NCI-H187 (cell line): ENCODE measurements at regions not wholly inside any gene's neighbourhood (a gene's known extent, or its start where the extent isn't known, plus 50 kb on each side); places are given as distances from the start of the nearest gene placed in this dataset.
A peak's percentile ranks its signal among the peaks of the same experiment; 100 is the strongest.

Experiments
- DNase-seq, 2 experiments: peaks; one replicate each; lab custom pipeline; 2025; lab: John Stamatoyannopoulos, UW

DNA sequence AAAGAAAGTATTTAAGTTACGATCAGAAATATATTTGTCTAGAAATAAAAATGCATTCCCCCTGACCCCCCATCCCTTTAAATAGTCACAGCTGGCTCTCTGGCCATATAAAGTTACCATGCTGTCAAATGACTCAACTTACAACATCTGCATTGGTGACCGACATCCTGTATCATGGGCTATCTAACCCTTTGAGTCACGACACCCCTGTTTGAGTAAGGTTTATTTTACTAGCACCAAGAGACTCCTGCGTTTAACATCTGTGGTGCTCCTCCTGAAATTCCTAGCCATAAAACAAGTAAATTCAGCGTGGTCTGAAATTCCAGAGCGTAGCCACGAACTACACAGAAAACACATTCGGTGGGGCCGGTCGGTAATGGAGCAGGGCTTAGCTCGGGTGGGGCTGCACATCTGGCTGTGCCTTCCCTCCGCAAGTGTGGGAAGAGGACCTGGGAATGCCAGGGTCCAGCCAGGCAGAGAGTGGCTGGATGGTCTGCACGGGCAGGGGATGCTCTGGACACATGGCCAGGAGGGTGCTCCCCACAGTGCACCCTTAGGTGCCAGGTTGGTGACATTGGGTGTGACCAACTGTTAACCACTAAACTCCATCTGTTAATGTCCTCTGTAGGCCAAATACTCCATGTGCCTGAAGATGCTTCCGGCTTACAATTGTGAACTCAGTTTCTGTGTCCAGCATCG lies 53.0 kb upstream of the CLDN14 start:
- no peak for DNase-seq

DNA sequence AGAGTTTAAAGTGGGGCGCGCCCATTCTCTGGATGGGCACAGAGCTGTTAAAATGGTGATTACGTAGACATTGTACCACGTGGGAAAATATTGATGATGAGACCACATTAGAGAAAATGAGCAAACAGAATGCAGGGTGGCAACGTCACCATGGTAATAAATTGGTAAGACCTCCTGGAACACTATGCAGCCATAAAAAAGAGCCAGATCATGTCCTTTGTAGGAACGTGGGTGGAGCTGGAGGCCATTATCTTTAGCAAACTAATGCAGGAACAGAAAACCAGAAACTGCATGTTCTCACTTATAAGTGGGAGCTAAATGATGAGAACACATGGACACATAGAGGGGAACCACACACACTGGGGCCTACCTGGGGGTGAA lies 53.5 kb upstream of the CLDN14 start:
- DNase-seq = no peak

DNA sequence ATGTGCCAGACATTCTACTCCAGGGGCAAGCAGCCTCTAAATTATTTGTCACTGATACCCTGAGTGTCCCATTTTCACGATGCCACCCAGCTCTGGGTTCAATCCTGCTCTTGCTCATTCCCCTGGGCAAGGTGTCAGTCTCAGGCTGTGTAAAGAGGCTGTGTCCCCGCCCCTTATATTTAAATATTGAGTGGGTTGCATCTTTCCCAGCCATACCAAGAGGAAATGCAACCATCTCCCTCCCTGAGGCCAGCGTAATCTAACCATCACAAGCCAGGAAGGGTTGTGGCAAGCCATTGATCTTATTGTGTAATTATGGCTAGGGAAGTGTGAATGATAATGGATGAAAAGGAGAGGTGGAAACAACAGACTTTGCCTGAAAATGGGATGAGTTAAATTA lies 54.7 kb upstream of the CLDN14 start:
- no peak for DNase-seq

DNA sequence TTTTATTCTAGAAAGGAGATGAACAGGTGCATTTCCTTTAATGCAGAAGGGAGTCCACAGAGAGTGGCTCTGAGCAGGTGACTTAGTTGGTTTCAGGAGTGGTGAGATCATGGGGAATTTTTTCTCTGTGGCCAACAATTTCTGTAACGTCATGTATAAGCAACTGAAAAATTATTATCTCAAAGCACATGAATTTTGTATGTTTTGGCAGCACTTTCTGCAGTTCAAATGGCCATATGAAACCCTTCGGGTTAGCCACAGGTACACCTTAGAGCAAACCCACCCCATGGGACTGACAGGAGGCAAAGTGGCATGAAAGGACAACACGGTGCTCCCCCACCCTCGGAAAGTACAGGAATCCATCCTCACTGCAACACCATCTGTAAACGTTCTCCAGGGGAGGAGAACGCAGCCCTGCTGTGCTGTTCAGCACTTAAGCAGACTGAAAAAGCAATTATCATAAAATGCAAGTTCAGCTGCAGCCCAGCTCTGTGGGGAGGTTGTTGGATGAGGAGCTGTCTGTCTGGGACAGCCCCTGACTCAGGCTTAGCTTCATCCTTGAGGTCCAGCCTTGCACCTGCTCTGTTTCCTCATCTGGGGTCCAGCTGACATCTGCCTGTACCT lies 55.8 kb upstream of the CLDN14 start:
- peak in 1 of 2 experiments; percentile 23 for DNase-seq

DNA sequence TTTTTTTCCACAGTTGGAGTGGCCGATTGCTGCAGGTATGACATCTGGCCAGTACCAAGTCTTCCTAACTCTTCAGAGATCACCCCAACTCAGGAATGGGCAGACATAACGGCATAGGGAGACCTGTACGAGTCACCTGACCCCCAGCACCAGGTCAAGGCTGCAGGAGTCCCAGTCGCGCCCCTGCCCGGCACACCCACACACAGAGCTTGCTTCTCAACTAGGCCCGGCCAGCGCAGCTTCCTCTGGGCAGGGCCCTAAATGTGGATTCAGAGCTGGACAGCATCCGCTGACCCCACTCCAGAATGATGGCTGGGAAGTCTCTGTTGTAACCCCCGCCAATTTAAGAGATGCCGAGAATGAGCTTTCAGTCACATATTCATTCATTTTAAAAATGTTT lies 58.8 kb upstream of the CLDN14 start:
- DNase-seq = no peak

DNA sequence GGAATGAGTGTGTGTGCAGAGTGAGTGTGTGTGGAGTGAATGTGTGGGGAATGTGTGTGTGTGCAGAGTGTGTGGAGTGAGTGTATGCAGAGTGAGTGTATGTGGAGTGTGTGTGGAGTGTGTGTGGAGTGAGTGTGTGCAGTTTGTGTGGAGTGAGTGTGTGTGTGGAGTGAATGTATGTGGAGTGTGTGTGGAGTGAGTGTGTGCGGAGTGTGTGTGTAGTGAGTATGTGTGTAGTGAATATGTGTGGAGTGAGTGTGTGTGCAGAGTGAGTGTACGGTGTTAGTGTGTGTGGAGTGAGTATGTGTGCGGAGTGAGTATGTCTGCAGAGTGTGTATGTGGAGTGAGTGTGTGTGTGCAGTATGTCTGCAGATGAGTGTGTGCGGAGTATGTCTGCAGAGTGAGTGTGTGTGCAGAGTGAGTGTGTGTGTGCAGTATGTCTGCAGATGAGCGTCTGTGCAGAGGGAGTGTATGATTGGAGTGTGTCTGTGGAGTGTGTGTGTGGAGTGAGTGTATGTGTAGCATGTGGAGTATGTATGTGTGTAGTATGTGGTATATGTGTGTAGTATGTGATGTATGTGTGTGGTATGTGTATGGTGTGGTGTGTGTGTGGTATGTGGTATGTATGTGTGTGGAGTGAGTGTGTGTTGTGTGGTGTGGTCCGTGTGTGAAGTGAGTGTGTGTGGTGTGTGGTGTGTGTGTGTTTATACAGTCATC lies 59.7 kb upstream of the CLDN14 start:
- no peak for DNase-seq

- DNase-seq = no peak
Observed at GRCh38 chr21:36540700-36541099, 60.8 kb upstream of the CLDN14 start.

DNA sequence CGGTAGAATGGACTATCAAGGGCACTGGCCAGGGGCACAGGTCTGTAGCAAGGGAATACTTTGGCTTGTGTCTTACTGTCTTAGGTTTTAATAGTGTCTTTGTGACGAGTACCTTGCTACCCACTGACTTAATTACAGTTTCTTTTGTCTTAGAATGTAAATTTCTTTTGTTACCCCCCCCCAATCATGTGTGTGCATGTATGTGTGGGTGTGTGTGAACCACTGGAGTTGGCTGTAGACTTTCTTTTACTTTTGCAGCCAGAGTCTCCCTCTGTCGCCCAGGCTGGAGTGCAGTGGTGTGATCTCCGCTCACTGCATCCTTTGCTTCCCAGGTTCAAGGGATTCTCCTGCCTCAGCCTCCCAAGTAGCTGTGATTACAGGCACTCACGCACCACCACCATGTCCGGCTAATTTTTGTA lies 61.8 kb upstream of the CLDN14 start:
- DNase-seq = no peak

GRCh38 chr21:36542312-36543101 lies 62.6 kb upstream of the CLDN14 start:
- no peak for DNase-seq

- DNase-seq = no peak
Observed at GRCh38 chr21:36543924-36544323, 64.0 kb upstream of the CLDN14 start.

DNA sequence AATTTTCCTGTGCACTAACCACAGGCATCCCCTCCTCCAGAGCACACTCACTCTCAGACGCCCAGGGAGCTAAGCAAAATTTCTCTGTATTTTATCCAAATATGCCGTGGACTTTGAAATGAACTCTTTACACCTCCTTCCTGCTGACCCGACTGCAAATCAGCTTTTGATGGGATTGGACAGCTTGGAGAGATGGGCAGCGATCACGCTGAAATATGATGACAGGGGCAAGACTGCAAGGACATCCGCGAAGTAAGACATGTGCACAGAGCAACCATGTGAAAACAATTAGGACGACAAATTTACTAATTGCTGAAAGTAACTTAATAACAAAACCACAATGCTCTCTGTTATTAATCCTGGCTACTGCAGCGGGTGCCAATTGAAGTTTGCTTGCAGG lies 64.6 kb upstream of the CLDN14 start:
- DNase-seq = no peak

DNA sequence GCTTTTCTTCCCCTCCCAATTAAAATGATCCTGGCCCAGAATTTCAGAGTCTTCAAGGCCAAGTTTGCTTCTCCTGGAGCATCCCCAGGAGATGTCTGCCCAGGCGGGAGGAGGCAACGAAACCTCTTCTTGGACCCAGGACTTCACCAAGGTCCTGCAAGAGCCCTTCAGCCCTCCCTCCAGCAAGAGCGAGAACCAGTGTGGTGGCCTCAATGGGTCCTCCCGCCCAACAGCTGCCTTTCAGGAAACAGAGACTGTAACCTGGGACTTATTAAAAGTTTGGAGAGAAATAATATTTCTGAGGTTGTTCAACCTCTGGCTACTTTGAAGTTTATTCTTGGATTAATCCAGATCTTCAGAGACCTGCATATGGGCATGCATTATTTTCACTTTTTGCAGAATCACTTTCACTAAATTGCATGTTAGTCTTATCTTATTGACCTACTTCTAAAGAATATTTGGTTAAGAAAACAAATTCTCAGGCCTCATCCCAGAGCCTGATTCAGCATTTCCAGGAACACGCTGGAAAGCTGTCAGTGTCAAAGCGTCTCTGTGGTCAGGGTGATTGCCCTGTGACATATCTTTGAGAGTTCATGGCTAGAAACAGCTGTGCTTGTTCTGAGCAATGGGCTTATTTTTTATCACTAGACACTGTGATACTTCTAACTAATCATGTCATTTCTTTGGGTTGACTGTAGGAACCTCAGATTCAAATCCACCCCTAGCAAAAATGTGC lies 66.0 kb upstream of the CLDN14 start:
- DNase-seq = no peak

- no peak for DNase-seq
Observed at GRCh38 chr21:36547464-36547863, 67.5 kb upstream of the CLDN14 start.

GRCh38 chr21:36548866-36549265 lies 68.9 kb upstream of the CLDN14 start:
- no peak for DNase-seq

DNA sequence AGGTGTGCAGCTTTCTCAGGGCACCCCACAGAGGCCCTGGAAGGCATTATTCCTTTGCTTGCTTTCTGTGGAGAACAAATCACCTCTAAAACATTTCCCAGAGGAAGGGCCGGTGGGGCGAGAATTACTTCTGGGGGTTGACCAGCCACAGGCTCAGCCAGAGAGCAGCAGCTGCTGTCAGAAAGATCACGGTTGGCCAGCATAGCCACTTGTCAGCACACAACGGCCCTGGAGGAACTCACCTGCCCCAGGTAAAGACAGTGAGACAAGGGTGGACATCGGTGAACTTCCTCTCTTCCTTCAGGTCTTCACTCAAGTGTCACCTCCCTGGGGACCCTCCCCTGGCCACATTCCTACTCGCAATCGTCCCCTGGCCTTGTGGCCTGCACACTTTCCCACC lies 69.5 kb upstream of the CLDN14 start:
- no peak for DNase-seq

GRCh38 chr21:36550761-36551160 lies 70.8 kb upstream of the CLDN14 start:
- no peak for DNase-seq

- DNase-seq = no peak
Observed at GRCh38 chr21:36551321-36551720, 71.4 kb upstream of the CLDN14 start.

DNA sequence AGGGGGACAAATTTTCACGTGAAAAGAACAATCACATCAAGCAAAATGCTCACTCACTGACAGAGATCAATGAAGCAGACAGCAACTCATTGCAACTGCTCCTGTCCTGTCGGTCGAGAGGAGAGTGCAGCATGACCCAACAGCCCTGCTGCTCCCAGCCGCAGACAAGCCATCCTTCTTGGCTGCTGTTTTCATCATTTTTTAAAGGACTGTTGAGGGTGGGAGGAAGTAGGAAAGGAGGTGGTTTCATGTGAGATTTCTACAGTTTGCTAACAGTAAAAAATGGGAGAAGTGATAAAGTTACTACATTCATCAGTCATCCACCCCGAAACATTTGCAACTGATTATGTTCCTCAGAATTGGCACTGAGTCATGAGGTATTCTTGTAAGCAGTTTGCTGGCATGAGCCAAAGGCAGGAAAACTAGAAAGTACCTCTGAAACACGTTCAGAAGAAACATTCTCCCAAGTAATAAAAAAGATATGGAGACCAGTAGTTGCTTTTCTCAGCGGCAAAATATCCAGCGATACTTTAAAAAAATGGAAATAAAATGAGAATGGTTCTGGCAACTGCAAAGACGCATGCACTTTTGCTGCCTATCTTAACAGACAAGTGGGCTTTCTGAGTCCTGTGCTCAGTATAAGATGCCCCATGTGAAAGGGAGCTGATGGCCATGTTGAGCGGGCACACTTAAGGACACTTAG lies 72.0 kb upstream of the CLDN14 start:
- DNase-seq = peak in 1 of 2 experiments; percentile 14

- DNase-seq = no peak
Observed at GRCh38 chr21:36552434-36552785, 72.5 kb upstream of the CLDN14 start.

GRCh38 chr21:36553406-36553805 lies 73.5 kb upstream of the CLDN14 start:
- DNase-seq = no peak

GRCh38 chr21:36554411-36555157 lies 74.7 kb upstream of the CLDN14 start:
- DNase-seq = no peak
